GM10847 (cell line): ENCODE measurements at regions not wholly inside any gene's neighbourhood (a gene's known extent, or its start where the extent isn't known, plus 50 kb on each side); places are given as distances from the start of the nearest gene placed in this dataset.

Experiments
- POLR2A ChIP-seq: IDR thresholded peaks from 2 replicates; pipeline ENCODE4 v1.6.1; 2011; ENCODE audit not compliant: insufficient read length; ENCODE audit errors: extremely low read depth

- TF ChIP-seq POLR2A: no peak
These were observed 67.0 kb downstream of the FAM50B start for GRCh38 chr6:3916211-3916610.

GRCh38 chr6:3918469-3918868 lies 69.3 kb downstream of the FAM50B start:
- TF ChIP-seq POLR2A: no peak

- no peak for TF ChIP-seq POLR2A
These were observed 70.0 kb downstream of the FAM50B start for GRCh38 chr6:3919130-3919628.

- TF ChIP-seq POLR2A: no peak
These were observed 70.7 kb downstream of the FAM50B start for GRCh38 chr6:3919849-3920248.

GRCh38 chr6:3920321-3920720 lies 71.1 kb downstream of the FAM50B start:
- TF ChIP-seq POLR2A: no peak

GRCh38 chr6:3921663-3922062 lies 72.5 kb downstream of the FAM50B start:
- TF ChIP-seq POLR2A: no peak

GRCh38 chr6:3926150-3926482 lies 76.9 kb downstream of the FAM50B start:
- no peak for TF ChIP-seq POLR2A

- TF ChIP-seq POLR2A: no peak
These were observed 78.9 kb downstream of the FAM50B start for GRCh38 chr6:3928111-3928510.

GRCh38 chr6:3929281-3929798 lies 80.2 kb downstream of the FAM50B start:
- no peak for TF ChIP-seq POLR2A

- TF ChIP-seq POLR2A: no peak
These were observed 88.3 kb downstream of the FAM50B start for GRCh38 chr6:3937438-3937837.

GRCh38 chr6:3938715-3939367 lies 89.7 kb downstream of the FAM50B start:
- TF ChIP-seq POLR2A: no peak

GRCh38 chr6:3939368-3939958 lies 90.3 kb downstream of the FAM50B start:
- no peak for TF ChIP-seq POLR2A

- no peak for TF ChIP-seq POLR2A
These were observed 90.8 kb downstream of the FAM50B start for GRCh38 chr6:3939964-3940363.

GRCh38 chr6:3940703-3941102 lies 91.5 kb downstream of the FAM50B start:
- no peak for TF ChIP-seq POLR2A

GRCh38 chr6:3943331-3943765 lies 94.2 kb downstream of the FAM50B start:
- TF ChIP-seq POLR2A: no peak

- no peak for TF ChIP-seq POLR2A
These were observed 95.1 kb downstream of the FAM50B start for GRCh38 chr6:3944246-3944645.

GRCh38 chr6:3946778-3947177 lies 97.6 kb downstream of the FAM50B start:
- no peak for TF ChIP-seq POLR2A
